ENCODE measurements at regions not wholly inside any gene's neighbourhood (a gene's known extent, or its start where the extent isn't known, plus 50 kb on each side); places are given as distances from the start of the nearest gene placed in this dataset.

DNA sequence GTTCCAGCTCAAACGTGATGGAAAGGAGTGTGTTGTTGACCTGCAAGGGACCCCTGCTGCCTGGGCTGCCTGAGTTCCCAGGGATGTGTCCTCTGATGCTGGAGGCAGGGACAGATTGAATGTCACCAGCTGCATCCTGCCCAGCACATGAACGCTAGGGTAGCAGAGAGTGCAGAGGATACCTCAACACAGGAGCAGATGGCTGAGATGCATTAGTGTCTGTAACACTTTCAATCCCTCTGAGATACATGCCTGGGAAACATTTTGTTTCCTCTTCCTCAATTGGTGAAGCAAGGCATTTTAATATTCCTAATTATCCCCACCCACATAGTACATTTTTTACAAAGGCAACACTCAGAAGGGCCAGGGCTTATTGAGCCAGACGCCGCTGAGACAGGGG, 106.4 kb upstream of the UBL3 start:
- no peaks in the 10 kb centered on the region for H3K9me3 Mint-ChIP-seq (ENCODE audit: unreplicated experiment)
- H3K4me1 Mint-ChIP-seq (ENCODE audit: insufficient read depth, unreplicated experiment): no peaks in the 10 kb centered on the region
- intact Hi-C loops (cut with micrococcal nuclease): no loop called here
- H3K27me3 Mint-ChIP-seq (ENCODE audit: insufficient read depth, unreplicated experiment): peaks cover 27% of the 10 kb centered on the region
- POLR2A ChIA-PET: interaction anchor here (1.0 kb wide), 1 partner anchor 55 kb away, joined by 3 read pairs; no protein-coding TSS in a partner anchor
- no peak overlapping the region for H3K4me3 Mint-ChIP-seq (ENCODE audit: unreplicated experiment)
- no TSS peak for BruUV-seq (replicated peaks)
- no peak for DNase-seq (ENCODE audit: unreplicated experiment)
- TF ChIP-seq, protein P1, sequence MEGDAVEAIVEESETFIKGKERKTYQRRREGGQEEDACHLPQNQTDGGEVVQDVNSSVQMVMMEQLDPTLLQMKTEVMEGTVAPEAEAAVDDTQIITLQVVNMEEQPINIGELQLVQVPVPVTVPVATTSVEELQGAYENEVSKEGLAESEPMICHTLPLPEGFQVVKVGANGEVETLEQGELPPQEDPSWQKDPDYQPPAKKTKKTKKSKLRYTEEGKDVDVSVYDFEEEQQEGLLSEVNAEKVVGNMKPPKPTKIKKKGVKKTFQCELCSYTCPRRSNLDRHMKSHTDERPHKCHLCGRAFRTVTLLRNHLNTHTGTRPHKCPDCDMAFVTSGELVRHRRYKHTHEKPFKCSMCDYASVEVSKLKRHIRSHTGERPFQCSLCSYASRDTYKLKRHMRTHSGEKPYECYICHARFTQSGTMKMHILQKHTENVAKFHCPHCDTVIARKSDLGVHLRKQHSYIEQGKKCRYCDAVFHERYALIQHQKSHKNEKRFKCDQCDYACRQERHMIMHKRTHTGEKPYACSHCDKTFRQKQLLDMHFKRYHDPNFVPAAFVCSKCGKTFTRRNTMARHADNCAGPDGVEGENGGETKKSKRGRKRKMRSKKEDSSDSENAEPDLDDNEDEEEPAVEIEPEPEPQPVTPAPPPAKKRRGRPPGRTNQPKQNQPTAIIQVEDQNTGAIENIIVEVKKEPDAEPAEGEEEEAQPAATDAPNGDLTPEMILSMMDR (IDR thresholded peaks at IDR 0.05; ENCODE audit: unreplicated experiment): no peak
- no peaks in the 10 kb centered on the region for H3K36me3 Mint-ChIP-seq (ENCODE audit: insufficient read depth, unreplicated experiment)
- H3K27ac Mint-ChIP-seq (ENCODE audit: low read depth, unreplicated experiment): no peak overlapping the region
- CTCF ChIA-PET: interaction anchor here (0.6 to 1.1 kb wide), 2 partner anchors 15 to 33 kb away, joined by 3 to 5 read pairs; no protein-coding TSS in a partner anchor

DNA sequence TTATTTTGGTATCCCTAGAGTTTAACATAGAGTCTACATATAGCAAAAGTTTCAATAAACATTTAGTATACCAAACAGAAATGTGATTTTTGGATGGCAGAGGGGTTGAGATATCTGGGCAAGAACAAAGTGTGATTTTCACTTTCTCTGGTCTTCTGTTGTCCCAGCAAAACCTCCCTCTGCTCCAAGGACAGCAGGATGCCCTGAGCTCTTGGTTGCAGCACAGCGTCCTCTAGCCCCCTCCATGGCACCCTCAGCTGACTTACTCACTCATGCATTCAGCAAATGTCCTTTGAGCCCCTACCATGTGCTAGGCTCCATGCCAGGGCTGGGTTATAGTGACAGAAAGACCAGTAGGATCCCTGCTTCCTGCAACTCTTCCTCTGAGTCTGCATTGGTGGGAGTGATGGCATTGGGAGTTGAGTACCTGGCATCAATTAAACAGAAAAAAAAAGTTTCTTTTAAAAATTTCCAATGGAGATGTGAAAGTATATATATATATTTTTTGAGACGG, 104.8 kb upstream of the UBL3 start:
- H3K4me3 Mint-ChIP-seq (ENCODE audit: unreplicated experiment): no peak overlapping the region
- TF ChIP-seq, protein P1 (IDR thresholded peaks at IDR 0.05; ENCODE audit: unreplicated experiment): no peak
- H3K4me1 Mint-ChIP-seq (ENCODE audit: insufficient read depth, unreplicated experiment): no peaks in the 10 kb centered on the region
- no peaks in the 10 kb centered on the region for H3K9me3 Mint-ChIP-seq (ENCODE audit: unreplicated experiment)
- intact Hi-C loops (cut with micrococcal nuclease): no loop called here
- ChIA-PET CTCF (no interaction called here), POLR2A (no interaction called here)
- H3K27me3 Mint-ChIP-seq (ENCODE audit: insufficient read depth, unreplicated experiment): peaks cover 27% of the 10 kb centered on the region
- DNase-seq (ENCODE audit: unreplicated experiment): no peak
- no peaks in the 10 kb centered on the region for H3K36me3 Mint-ChIP-seq (ENCODE audit: insufficient read depth, unreplicated experiment)
- H3K27ac Mint-ChIP-seq (ENCODE audit: low read depth, unreplicated experiment): no peak overlapping the region
- BruUV-seq (replicated peaks): no TSS peak

DNA sequence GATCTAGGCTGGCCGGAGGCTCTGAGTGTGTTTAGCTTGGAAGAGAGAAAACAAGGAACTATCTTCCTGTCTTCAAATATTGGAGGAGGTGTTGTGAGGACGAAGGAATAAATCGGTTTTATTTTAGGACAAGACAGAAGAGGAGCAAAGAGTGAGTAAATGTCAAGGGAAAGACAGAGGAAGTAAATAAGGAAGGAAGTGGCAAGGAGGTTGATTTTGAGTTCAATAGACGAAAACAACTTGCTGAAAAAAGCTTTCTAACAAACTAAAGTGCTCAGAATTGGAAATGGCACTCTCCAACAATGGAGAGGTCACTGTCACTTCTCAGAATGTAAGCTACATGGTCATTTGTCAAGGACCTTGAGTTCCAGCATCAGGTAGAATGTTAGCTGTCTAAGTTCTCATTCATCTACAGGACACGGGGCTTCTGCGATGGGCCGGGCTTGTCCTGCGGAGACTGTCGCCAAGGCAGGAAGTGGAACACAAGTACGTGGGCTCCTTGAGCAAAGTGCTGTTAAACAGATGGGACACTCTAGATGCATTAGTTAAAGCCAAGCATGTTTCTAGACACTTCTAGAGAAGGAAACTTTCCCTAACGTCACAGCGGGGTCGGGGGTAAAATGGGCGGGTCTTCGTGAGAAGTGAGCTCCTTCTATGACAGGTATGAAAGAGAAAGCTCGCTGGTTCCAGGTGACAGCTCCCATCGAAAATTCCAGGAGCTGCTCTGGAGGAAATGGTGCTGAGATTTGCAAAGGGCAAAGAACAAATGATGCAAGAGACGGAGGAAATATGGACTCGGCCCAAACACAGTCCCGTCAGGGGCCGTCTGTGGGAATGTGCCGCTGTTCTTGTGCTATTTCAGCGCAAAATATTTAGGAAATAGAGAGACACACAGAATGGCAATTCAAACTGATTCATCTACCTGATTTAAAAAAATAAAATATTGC, 103.9 kb upstream of the UBL3 start:
- POLR2A ChIA-PET: no interaction called here
- H3K36me3 Mint-ChIP-seq (ENCODE audit: insufficient read depth, unreplicated experiment): no peaks in the 10 kb centered on the region
- H3K4me1 Mint-ChIP-seq (ENCODE audit: insufficient read depth, unreplicated experiment): no peaks in the 10 kb centered on the region
- TF ChIP-seq, protein P1 (IDR thresholded peaks at IDR 0.05; ENCODE audit: unreplicated experiment): no peak
- no peak for DNase-seq (ENCODE audit: unreplicated experiment)
- H3K27me3 Mint-ChIP-seq (ENCODE audit: insufficient read depth, unreplicated experiment): peaks cover 27% of the 10 kb centered on the region
- intact Hi-C loops (cut with micrococcal nuclease): no loop called here
- no TSS peak for BruUV-seq (replicated peaks)
- CTCF ChIA-PET: interaction anchor here (0.6 to 0.7 kb wide), 2 partner anchors 23 to 123 kb away, joined by 3 read pairs; no protein-coding TSS in a partner anchor
- H3K4me3 Mint-ChIP-seq (ENCODE audit: unreplicated experiment): no peak overlapping the region
- no peak overlapping the region for H3K27ac Mint-ChIP-seq (ENCODE audit: low read depth, unreplicated experiment)
- H3K9me3 Mint-ChIP-seq (ENCODE audit: unreplicated experiment): no peaks in the 10 kb centered on the region

DNA sequence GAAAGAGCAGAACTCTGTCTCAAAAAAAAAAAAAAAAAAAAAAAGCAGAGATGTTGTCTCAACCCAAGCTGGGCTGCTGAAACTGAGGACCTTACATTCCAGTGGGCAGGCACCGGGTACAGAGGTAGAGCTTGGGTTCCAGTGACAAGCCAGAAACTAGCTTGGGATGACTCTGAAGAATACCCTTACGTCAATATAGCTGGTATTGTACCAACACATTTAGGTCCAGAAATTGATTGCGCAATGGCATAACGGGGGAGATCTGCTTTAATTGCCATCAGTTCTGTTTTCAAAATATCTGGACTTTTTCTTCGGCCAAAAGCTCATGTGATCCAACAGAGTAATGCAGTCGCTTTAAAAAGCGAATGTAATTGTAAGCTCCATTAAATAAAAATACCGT, 103.1 kb upstream of the UBL3 start:
- DNase-seq (ENCODE audit: unreplicated experiment): no peak
- no peak overlapping the region for H3K27ac Mint-ChIP-seq (ENCODE audit: low read depth, unreplicated experiment)
- TF ChIP-seq, protein P1 (IDR thresholded peaks at IDR 0.05; ENCODE audit: unreplicated experiment): no peak
- H3K4me1 Mint-ChIP-seq (ENCODE audit: insufficient read depth, unreplicated experiment): no peaks in the 10 kb centered on the region
- no peaks in the 10 kb centered on the region for H3K36me3 Mint-ChIP-seq (ENCODE audit: insufficient read depth, unreplicated experiment)
- no TSS peak for BruUV-seq (replicated peaks)
- POLR2A ChIA-PET: no interaction called here
- intact Hi-C loops (cut with micrococcal nuclease): no loop called here
- CTCF ChIA-PET: interaction anchor here (0.6 to 0.7 kb wide), 3 partner anchors 24 to 122 kb away, joined by 3 read pairs; no protein-coding TSS in a partner anchor
- H3K9me3 Mint-ChIP-seq (ENCODE audit: unreplicated experiment): no peaks in the 10 kb centered on the region
- H3K27me3 Mint-ChIP-seq (ENCODE audit: insufficient read depth, unreplicated experiment): peaks cover 26% of the 10 kb centered on the region
- no peak overlapping the region for H3K4me3 Mint-ChIP-seq (ENCODE audit: unreplicated experiment)

All from MCF 10A (cell line).